Spinal cord (tissue), 9 donors: ENCODE measurements at regions not wholly inside any gene's neighbourhood (a gene's known extent, or its start where the extent isn't known, plus 50 kb on each side); places are given as distances from the start of the nearest gene placed in this dataset.
"Not testable (repeated sequence)": the region's sequence is repeated elsewhere in the genome, so short reads cannot be mapped to it uniquely, and the experiment has no call there.

ENCODE experiments used
- DNase-seq, 6 donors: peaks; one replicate each; pipeline versions ENCODE4 v3.0.0 to v3.0.0-alpha.2; 2013 to 2015; ENCODE audit warnings: low spot score in 6 of 6, low read depth in 4 of 6
- H3K27ac ChIP-seq: one replicate; pipeline ENCODE4 v1.5.1; 2013; ENCODE audit warnings: low read depth, low read length, control low read depth
- H3K27me3 ChIP-seq: one replicate; pipeline ENCODE4 v1.6.1; 2013; ENCODE audit warnings: low read length; ENCODE audit not compliant: control insufficient read depth, insufficient read depth
- H3K36me3 ChIP-seq: one replicate; pipeline ENCODE4 v1.6.1; 2013; ENCODE audit warnings: low read length; ENCODE audit not compliant: control insufficient read depth, insufficient read depth
- H3K4me1 ChIP-seq: one replicate; pipeline ENCODE4 v1.6.1; 2013; ENCODE audit warnings: low read length; ENCODE audit not compliant: control insufficient read depth, insufficient read depth
- H3K4me3 ChIP-seq: one replicate; pipeline ENCODE4 v1.5.1; 2013; ENCODE audit warnings: low read depth, low read length, control low read depth
- H3K9me3 ChIP-seq: one replicate; pipeline ENCODE4 v1.6.1; 2013; ENCODE audit warnings: low read length; ENCODE audit not compliant: control insufficient read depth, insufficient read depth
- WGBS: methylation state at CpG from one replicate; pipeline ENCODE4 v1.1.5; 2013; ENCODE audit warnings: missing lambda C conversion rate; ENCODE audit not compliant: insufficient coverage; 5-methylcytosine and 5-hydroxymethylcytosine counted together
- donor health status: healthy.

DNA sequence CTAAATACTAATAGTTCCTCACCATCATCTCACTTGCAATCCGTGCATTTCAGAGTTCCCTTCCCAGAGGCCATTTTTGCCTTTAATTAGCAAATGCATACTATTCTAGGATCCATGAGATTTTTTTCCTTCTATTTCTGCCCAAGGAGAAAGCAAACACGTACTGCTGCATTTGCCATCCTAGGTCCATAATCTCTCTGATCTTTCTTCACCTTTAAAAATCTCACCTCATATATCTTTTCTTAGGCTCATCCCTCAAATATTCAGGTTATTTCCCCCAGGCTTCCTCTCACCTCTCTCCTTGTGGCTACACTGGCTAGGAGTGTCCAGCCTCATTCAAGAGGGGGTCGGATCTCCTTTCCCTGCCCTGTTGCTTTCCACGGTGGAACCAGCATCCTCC is 338.6 kb downstream of the SETD4 start:
- Histone ChIP-seq H3K9me3 (no peaks in the 10 kb centered on the region), H3K27ac (no peak overlapping the region), H3K4me3 (no peak overlapping the region), H3K4me1 (no peaks in the 10 kb centered on the region), H3K36me3 (no peaks in the 10 kb centered on the region), H3K27me3 (no peaks in the 10 kb centered on the region)
- no peak for DNase-seq
- 78% methylated on average over 4 of the region's 4 CpGs for WGBS

DNA sequence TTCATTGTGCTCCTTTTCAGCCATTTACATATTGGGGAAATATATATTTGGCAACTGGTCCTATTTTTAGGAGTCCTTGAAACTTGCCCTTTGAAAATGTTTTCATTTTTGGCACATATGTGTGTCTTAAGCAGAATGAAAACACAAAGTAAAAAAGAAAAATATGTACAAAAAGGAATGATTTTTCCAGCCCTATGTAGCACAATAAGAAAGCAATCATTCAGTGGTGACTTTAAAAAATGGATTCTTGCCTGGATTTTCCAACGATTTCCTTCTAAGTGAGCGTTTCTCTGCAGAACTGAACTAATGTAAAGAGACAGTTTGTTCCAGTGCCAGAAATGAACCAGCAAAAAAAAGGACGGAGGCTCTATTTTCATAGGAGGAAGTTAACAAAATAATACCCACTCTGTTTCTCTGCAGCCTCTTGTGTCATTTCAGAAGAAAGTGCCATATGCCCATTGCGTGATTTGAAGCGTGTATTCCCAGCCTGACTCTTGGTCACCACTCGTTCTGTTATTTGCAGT is 340.1 kb downstream of the SETD4 start:
- DNase-seq: peak in 2 of 6 donors; percentile 37 to 65
- no peak overlapping the region for H3K27ac ChIP-seq
- 32% methylated on average over 3 of the region's 6 CpGs for WGBS
- no peak overlapping the region for H3K4me3 ChIP-seq
- no peaks in the 10 kb centered on the region for H3K36me3 ChIP-seq
- no peaks in the 10 kb centered on the region for H3K9me3 ChIP-seq
- H3K4me1 ChIP-seq: no peaks in the 10 kb centered on the region
- H3K27me3 ChIP-seq: no peaks in the 10 kb centered on the region

DNA sequence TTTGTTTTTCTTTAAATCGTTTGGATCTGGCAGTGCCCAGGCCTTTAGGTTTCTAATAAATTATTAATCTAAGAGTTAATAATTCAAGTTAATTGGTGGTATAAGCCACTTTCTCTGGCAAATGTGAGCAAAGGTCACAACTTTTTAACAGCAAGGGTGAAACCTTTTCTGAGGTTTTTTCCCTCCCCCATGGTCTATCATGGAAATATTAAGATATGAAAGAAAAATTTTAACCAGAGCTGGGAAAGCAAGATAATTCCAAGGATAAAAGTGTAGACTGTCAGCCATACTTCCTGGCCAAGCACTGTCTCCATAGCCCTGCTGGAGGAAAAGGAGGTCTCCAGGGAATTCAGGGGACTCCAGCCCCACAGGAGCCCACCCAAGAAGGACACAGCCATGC is 341.2 kb downstream of the SETD4 start:
- Histone ChIP-seq H3K4me3 (no peak overlapping the region), H3K27ac (no peak overlapping the region), H3K27me3 (no peaks in the 10 kb centered on the region), H3K36me3 (no peaks in the 10 kb centered on the region), H3K9me3 (no peaks in the 10 kb centered on the region), H3K4me1 (no peaks in the 10 kb centered on the region)
- no peak for DNase-seq
- no CpG with 5 or more reads among the region's 1 CpG for WGBS

DNA sequence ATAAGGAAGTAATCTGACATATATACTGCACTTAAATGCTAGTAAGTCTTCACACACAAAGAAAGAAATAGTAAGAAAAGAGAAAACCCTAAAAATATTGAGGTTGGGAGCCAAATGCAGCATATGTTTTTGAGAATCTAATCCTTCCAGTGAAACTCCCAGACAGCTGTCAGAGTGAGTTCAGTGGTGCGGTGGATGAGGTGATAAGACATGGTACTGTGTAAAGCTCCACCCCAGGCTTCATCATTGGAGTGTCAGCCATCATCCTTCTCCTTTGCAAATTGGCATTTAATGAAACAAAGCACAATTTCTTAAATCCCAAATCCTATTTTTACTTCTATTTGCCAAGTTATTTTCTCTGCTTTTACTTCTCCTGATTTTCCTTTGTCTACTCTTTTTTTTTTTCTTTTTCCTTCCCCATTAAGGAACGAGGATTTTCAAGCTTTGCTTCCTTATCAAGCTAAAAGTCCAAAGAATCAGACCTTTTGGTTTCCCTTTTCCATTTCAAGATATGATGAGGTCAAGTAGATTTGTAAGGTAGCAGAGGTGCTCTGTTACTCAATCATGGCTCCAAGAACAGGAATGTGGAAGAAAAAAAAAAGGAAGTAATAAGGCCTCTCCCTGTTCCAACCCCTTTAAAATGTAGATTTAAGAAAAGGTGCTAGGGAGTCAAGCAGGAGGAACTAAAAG is 343.3 kb downstream of the SETD4 start:
- no CpG with 5 or more reads among the region's 2 CpGs for WGBS
- Histone ChIP-seq H3K27me3 (no peaks in the 10 kb centered on the region), H3K9me3 (no peaks in the 10 kb centered on the region), H3K36me3 (no peaks in the 10 kb centered on the region), H3K27ac (no peak overlapping the region), H3K4me1 (no peaks in the 10 kb centered on the region), H3K4me3 (no peak overlapping the region)
- DNase-seq: peak in 1 of 6 donors; percentile 5

DNA sequence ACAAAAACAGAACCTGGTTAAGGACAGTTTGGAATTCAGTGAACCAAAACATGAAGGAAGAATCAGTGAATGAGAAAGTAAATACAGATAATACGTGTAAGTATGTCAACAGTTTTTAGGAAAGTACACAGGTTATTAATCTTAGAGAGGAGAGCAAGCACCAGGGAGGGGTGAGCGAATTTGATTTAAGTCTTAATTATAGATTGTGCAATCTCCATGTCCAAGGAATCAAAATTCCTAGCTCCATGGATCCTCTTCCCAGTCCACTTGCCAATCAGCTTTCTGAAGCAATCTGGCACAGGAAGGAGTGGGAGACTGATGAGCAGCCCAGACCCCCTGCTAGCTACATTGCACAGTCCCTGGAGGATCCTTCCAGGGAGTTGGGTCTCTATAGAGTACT is 346.4 kb downstream of the SETD4 start:
- no peak overlapping the region for H3K27ac ChIP-seq
- DNase-seq: no peak
- no peaks in the 10 kb centered on the region for H3K27me3 ChIP-seq
- 100% methylated on average over 1 of the region's 2 CpGs for WGBS
- H3K4me3 ChIP-seq: no peak overlapping the region
- no peaks in the 10 kb centered on the region for H3K4me1 ChIP-seq
- no peaks in the 10 kb centered on the region for H3K36me3 ChIP-seq
- no peaks in the 10 kb centered on the region for H3K9me3 ChIP-seq

DNA sequence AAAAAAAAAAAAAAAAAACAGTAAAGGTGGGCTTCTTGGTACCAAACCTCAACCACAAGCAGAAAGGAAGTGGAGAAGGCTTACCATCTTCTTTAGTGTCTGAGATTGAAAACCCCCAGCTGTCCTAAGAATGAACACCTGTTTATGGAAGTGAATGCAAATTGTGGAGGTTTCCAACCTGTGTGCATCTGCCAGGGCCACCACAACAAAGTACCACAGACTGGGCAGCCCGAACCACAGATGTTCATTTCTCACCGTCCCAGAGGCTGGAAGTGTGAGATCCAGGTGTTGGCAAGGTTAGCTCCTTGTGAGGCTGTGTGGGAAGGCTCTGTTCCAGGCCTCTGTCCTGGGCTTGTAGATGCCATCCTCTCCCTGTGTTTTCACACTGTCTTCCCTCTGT is 348.7 kb downstream of the SETD4 start:
- Histone ChIP-seq H3K36me3 (no peaks in the 10 kb centered on the region), H3K4me1 (no peaks in the 10 kb centered on the region), H3K9me3 (no peaks in the 10 kb centered on the region), H3K27me3 (no peaks in the 10 kb centered on the region), H3K4me3 (no peak overlapping the region), H3K27ac (no peak overlapping the region)
- DNase-seq: no peak
- whole genome bisulfite sequencing: no CpG with 5 or more reads among the region's 2 CpGs

DNA sequence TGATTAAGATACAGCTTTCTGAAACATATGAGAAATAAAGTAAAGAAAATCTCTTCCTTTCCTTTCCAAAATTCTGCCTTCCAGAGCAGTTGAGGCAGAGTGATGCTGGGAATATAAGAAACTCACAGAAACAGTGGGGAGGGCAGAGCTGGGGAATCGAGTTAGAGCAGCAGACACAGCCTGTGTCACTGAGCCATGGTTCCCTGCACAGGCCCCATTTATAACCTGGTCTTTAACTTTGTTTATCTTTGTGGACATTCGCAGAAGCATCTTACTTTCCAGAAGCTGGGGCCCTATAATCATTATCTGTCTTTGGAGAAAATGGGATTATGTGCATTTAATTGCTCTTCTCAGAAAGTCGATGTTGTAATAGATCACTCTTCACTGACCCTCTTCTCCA is 349.1 kb downstream of the SETD4 start:
- Histone ChIP-seq H3K27me3 (no peaks in the 10 kb centered on the region), H3K27ac (no peak overlapping the region), H3K9me3 (no peaks in the 10 kb centered on the region), H3K4me3 (no peak overlapping the region), H3K4me1 (no peaks in the 10 kb centered on the region), H3K36me3 (no peaks in the 10 kb centered on the region)
- no peak for DNase-seq
- 80% methylated on average over 1 of the region's 3 CpGs for WGBS

DNA sequence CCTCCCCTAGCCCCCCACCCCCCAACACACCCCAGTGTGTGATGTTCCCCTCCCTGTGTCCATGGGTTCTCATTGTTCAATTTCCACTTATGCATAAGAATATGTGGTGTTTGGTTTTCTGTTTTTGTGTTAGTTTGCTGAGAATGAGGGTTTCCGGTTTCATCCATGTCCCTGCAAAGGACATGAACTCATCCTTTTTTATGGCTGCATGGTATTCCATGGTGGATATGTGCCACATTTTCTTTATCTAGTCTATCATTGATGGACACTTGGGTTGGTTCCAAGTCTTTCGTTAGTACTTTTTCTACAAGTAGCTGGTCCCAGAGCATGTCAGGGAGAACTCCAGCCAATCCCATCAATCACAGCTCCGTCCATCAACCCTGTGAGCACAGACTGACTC is 350.3 kb downstream of the SETD4 start:
- H3K4me1 ChIP-seq, H3K36me3 ChIP-seq, H3K4me3 ChIP-seq, H3K27me3 ChIP-seq, H3K9me3 ChIP-seq, H3K27ac ChIP-seq, DNase-seq: not testable (repeated sequence)
- 100% methylated on average over 1 of the region's 3 CpGs for WGBS

DNA sequence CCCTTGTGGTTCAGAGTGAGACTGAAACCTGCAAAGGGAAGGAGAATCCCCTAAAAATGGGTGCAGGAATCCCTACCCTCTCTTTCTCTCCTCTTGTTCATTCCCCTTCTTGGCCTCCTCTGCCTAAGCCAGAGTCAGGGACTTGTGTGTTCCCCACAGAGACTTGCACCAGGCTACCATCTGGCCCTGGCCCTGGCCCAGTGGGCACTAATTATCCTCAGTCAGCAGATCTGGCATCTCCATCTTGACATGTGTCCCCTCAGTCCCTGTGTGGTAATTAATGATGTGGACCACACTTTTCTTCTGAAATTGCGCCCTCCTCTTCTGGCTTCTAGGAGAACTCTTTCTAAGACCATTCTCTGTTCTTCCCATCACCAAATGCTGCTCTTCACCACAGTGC is 354.4 kb downstream of the SETD4 start:
- DNase-seq: no peak
- no peak overlapping the region for H3K4me3 ChIP-seq
- WGBS: 91% methylated on average over 1 of the region's 1 CpG
- no peaks in the 10 kb centered on the region for H3K27me3 ChIP-seq
- no peaks in the 10 kb centered on the region for H3K9me3 ChIP-seq
- no peaks in the 10 kb centered on the region for H3K4me1 ChIP-seq
- H3K27ac ChIP-seq: no peak overlapping the region
- no peaks in the 10 kb centered on the region for H3K36me3 ChIP-seq

DNA sequence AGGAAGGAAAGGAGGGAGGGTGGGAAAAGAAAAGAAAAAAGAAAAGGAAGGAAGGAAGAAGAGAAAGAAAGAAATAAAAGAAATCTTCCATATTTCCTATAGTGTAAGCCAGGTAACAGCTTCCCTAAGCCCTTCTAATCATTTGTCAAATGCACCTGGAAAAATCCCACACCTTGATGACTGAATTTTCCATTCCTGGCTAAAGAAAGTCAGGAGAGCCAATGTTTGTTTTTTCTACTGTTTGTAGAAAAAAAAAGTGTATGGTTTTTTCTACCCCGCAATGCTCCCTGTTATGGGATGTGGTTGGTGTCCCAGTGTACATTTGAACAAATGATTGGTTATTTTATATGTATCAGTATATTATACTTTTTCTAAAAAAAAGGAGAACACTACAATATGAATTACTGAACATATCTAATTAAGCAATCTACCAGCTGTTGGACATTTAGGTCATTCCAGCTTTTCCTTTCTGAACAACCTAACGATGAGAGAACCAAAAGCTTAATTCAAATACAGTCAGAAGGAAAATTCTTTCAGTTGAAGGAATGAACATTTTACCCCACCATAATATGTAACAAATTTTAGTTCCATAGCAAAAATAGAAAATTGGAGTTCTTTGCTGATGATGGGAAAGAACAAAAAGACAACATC is 355.0 kb downstream of the SETD4 start:
- DNase-seq: no peak
- H3K27me3 ChIP-seq: no peaks in the 10 kb centered on the region

More for the DNA sequence above, 355.0 kb downstream of the SETD4 start:
- no peaks in the 10 kb centered on the region for H3K4me1 ChIP-seq
- no CpG with 5 or more reads among the region's 2 CpGs for WGBS
- H3K4me3 ChIP-seq: no peak overlapping the region
- H3K36me3 ChIP-seq: no peaks in the 10 kb centered on the region
- H3K9me3 ChIP-seq: no peaks in the 10 kb centered on the region
- no peak overlapping the region for H3K27ac ChIP-seq
